ENCODE measurements at regions not wholly inside any gene's neighbourhood (a gene's known extent, or its start where the extent isn't known, plus 50 kb on each side); places are given as distances from the start of the nearest gene placed in this dataset.

GRCh38 chr2:155062250-155062921, 363.9 kb downstream of the KCNJ3 start:
- 0 out of 4 replicates have a peak, but pooled peaks cover 0 to 5% of the 10 kb centered on the region in 2 experiments for H3K9me3 ChIP-seq (ENCODE audit: insufficient read depth in 2 of 2, low read depth in 1 of 2, low read length in 1 of 2)
- no peak overlapping the region; the same call in 1 of the 2 replicates for H2BK12ac ChIP-seq (ENCODE audit: low read depth, low read length)
- H3K9ac ChIP-seq (replicated peaks in 1 of 4; ENCODE audit: extremely low read depth in 1 of 4, low read depth in 3 of 4, low read length in 3 of 4): no peak overlapping the region; a peak in 1 of 7 replicates
- FAIRE-seq (no peak), DNase-seq (ENCODE audit: low read depth in 1 of 2, low spot score in 2 of 2) (no peak)
- H3K4ac ChIP-seq (replicated peaks; ENCODE audit: insufficient read length, low read depth, low read length): no peak overlapping the region
- no peaks in the 10 kb centered on the region for H3K79me2 ChIP-seq (ENCODE audit: control insufficient read depth in 1 of 2, insufficient read depth in 2 of 2, low read length in 2 of 2)
- H3K4me1 ChIP-seq (replicated peaks in 1 of 4; ENCODE audit: control insufficient read depth in 3 of 4, insufficient read depth in 4 of 4, low read length in 3 of 4): no peaks in the 10 kb centered on the region
- no peaks in the 10 kb centered on the region for H3K36me3 ChIP-seq (ENCODE audit: control insufficient read depth in 2 of 4, insufficient read depth in 4 of 4, low read length in 3 of 4)
- H3K56ac ChIP-seq (replicated peaks; ENCODE audit: insufficient read length, low read depth, low read length): no peak overlapping the region
- H3K23ac ChIP-seq (ENCODE audit: insufficient read length): no peak overlapping the region
- H3K27ac ChIP-seq (ENCODE audit: low read depth, low read length): no peak overlapping the region
- no peaks in the 10 kb centered on the region for H3K79me1 ChIP-seq (ENCODE audit: low read depth, low read length)
- no peak overlapping the region for H3K18ac ChIP-seq (ENCODE audit: extremely low read depth, low read length)
- H4K8ac ChIP-seq (ENCODE audit: extremely low read depth, insufficient read depth, low read length): no peak overlapping the region
- CTCF ChIA-PET (ENCODE audit: partially characterized antibody): no interaction called here
- H3K14ac ChIP-seq (ENCODE audit: insufficient read length): no peak overlapping the region
- H2BK5ac ChIP-seq (ENCODE audit: low read depth, low read length): no peak overlapping the region
- H2BK20ac ChIP-seq (ENCODE audit: low read length): no peak overlapping the region
- no peak overlapping the region for H2AFZ ChIP-seq (ENCODE audit: low read length)
- no peak overlapping the region for H3K4me3 ChIP-seq (ENCODE audit: extremely low read depth in 1 of 4, insufficient read depth in 2 of 4, low read depth in 3 of 4, low read length in 4 of 4)
- no peak overlapping the region for H3K4me2 ChIP-seq (ENCODE audit: insufficient read depth in 1 of 2, low read depth in 2 of 2, low read length in 2 of 2)
- no peaks in the 10 kb centered on the region for H3K23me2 ChIP-seq (ENCODE audit: low read depth, low read length)
- H2BK15ac ChIP-seq (ENCODE audit: low read length): no peak overlapping the region
- H2AK5ac ChIP-seq (ENCODE audit: low read depth, low read length): no peak overlapping the region
- POLR2A ChIA-PET (ENCODE audit: partially characterized antibody): no interaction called here
- no peaks in the 10 kb centered on the region for H4K20me1 ChIP-seq (replicated peaks in 1 of 2; ENCODE audit: control insufficient read depth in 1 of 2, insufficient read depth in 2 of 2, low read length in 2 of 2)
- H4K91ac ChIP-seq (replicated peaks; ENCODE audit: insufficient read length, low read length): no peak overlapping the region
- H2BK120ac ChIP-seq (replicated peaks; ENCODE audit: low read depth, low read length): no peak overlapping the region
- no peak overlapping the region for H4K5ac ChIP-seq (ENCODE audit: insufficient read length, low read depth, low read length)
- no peaks in the 10 kb centered on the region for H3K27me3 ChIP-seq (replicated peaks in 1 of 4; ENCODE audit: control insufficient read depth in 3 of 4, extremely low read depth in 1 of 4, insufficient read depth in 3 of 4, low read length in 3 of 4)
- WGBS, 2 experiments (ENCODE audit: extremely low coverage in 1 of 2, insufficient coverage in 1 of 2, insufficient read length in 1 of 2, insufficient replicate concordance in 2 of 2, low coverage in 1 of 2, low lambda C conversion rate in 2 of 2, missing lambda C conversion rate in 1 of 2): 90% methylated on average over 2 of the region's 2 CpGs; no CpG with 5 or more reads in 1 of the 2 experiments
- TF ChIP-seq SP2 (IDR thresholded peaks at IDR 0.05; ENCODE audit: low read length) (no peak), CHD1 (IDR thresholded peaks at IDR 0.05; ENCODE audit: low read depth, low read length) (no peak), RXRA (IDR thresholded peaks at IDR 0.05; ENCODE audit: insufficient read depth, low read depth, low read length) (no peak), SIN3A (conservative IDR thresholded peaks at IDR 0.05 in 1 of 2, IDR thresholded peaks at IDR 0.05 in 1 of 2; ENCODE audit: low read depth in 1 of 2, low read length in 2 of 2) (no peak), CHD2 (IDR thresholded peaks at IDR 0.05; ENCODE audit: low read length) (no peak), NANOG (IDR thresholded peaks at IDR 0.05; ENCODE audit: insufficient read depth, low read depth, low read length, poor library complexity, severe bottlenecking) (no peak), TCF12 (IDR thresholded peaks at IDR 0.05; ENCODE audit: low read depth, low read length) (no peak), TAF7 (optimal IDR thresholded peaks at IDR 0.05; ENCODE audit: borderline replicate concordance, low read depth, low read length) (no peak), HDAC2 (IDR thresholded peaks at IDR 0.05; ENCODE audit: borderline replicate concordance in 1 of 2, low read depth in 2 of 2, low read length in 2 of 2) (no peak), JUND (IDR thresholded peaks at IDR 0.05; ENCODE audit: low read length) (no peak), TAF1 (IDR thresholded peaks at IDR 0.05; ENCODE audit: low read depth, low read length) (no peak), RFX5 (IDR thresholded peaks at IDR 0.05; ENCODE audit: borderline replicate concordance, low read depth, low read length) (no peak), SAP30 (IDR thresholded peaks at IDR 0.05; ENCODE audit: insufficient read depth, insufficient replicate concordance, low read length) (no peak)

All from H1 (cell line).